MM.1S (cell line): ENCODE measurements at regions not wholly inside any gene's neighbourhood (a gene's known extent, or its start where the extent isn't known, plus 50 kb on each side); places are given as distances from the start of the nearest gene placed in this dataset.

ENCODE experiments used
- EZH2 ChIP-seq: fragments of 300-600 bp; sonication (generic); optimal IDR thresholded peaks from 2 replicates; pipeline ENCODE3; 2017; ENCODE audit warnings: low read depth, mild to moderate bottlenecking, antibody characterized with exemption, low read length, mixed read lengths
- TF ChIP-seq, protein P1 (sequence below): fragments of 300-600 bp; sonication (generic); IDR thresholded peaks from 2 replicates; pipeline ENCODE4 v1.5.1; 2016; ENCODE audit warnings: antibody characterized with exemption, low read length, mixed read lengths

GRCh38 chr20:58143531-58143930 is 84.9 kb downstream of the ANKRD60 start:
- TF ChIP-seq EZH2, result no peak
- TF ChIP-seq, protein P1, sequence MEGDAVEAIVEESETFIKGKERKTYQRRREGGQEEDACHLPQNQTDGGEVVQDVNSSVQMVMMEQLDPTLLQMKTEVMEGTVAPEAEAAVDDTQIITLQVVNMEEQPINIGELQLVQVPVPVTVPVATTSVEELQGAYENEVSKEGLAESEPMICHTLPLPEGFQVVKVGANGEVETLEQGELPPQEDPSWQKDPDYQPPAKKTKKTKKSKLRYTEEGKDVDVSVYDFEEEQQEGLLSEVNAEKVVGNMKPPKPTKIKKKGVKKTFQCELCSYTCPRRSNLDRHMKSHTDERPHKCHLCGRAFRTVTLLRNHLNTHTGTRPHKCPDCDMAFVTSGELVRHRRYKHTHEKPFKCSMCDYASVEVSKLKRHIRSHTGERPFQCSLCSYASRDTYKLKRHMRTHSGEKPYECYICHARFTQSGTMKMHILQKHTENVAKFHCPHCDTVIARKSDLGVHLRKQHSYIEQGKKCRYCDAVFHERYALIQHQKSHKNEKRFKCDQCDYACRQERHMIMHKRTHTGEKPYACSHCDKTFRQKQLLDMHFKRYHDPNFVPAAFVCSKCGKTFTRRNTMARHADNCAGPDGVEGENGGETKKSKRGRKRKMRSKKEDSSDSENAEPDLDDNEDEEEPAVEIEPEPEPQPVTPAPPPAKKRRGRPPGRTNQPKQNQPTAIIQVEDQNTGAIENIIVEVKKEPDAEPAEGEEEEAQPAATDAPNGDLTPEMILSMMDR, result no peak
